ENCODE measurements at regions not wholly inside any gene's neighbourhood (a gene's known extent, or its start where the extent isn't known, plus 50 kb on each side); places are given as distances from the start of the nearest gene placed in this dataset.
"Not testable (repeated sequence)": the region's sequence is repeated elsewhere in the genome, so short reads cannot be mapped to it uniquely, and the experiment has no call there.

DNA sequence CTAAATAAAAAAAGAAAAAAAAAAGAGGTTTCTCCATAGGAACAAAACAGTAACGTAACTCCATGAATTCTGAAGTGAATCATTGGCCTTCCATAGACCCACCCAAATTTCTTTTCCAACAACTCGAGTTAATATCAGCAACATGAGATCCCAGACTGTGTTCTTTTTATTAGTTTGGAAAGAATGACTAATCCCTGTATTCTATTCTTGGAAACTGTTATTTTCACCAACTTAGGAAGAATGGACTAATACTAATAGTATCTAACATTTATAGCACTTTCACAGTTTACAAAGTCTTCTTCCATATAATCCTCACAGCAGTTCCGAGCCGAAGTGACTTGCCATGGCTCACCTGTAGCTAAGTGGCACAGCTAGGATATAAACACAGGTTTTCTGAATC is 72.7 kb upstream of the SLC4A7 start:
- DNase-seq (ENCODE audit: low read depth) = peak; percentile 92

GRCh38 chr3:27554706-27555105 is 70.5 kb upstream of the SLC4A7 start:
- peak; percentile 77 for DNase-seq (ENCODE audit: low read depth)

- DNase-seq (ENCODE audit: low read depth) = peak; percentile 65
Observed at GRCh38 chr3:27553886-27554540, 69.8 kb upstream of the SLC4A7 start.

GRCh38 chr3:27552708-27553107 is 68.5 kb upstream of the SLC4A7 start:
- DNase-seq (ENCODE audit: low read depth) = peak; percentile 97

DNA sequence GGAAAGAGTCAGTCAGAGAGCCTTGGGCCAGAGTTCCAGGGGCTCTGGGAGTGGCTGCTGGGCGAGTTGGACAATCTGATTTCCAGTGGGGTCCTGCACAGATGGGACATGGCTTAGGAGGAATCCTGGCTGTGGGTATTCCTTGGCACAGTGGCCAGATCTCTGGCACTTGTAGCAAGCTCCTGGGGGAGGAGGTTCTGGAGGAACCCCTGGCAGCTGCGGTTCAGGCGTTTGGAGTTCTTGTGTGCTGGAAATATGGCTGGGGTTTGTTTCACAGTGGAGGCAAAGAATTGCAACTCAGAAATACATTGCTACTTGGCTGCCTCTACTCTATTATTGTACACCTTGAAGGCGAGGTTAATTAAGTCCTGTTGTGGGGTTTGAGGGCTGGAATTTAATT is 67.2 kb upstream of the SLC4A7 start:
- not testable (repeated sequence) for DNase-seq (ENCODE audit: low read depth)

DNA sequence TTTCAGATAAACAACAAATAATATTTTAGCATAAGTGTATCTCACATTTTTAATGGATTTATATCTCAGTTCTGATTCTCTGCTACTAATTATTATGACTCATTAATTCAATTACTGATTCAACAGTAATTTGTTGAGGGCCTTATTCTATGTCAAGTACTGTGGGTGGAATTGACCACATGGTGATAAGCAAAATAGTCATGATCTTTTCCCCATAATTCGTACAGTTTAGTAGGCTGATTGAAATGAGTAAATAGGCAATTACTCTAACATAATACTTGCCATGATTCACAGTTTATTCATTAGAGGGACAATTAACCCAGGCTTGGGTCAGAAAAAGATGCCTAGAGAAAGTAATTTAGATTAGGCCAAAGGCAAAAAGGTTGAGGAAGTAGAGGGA is 60.9 kb upstream of the SLC4A7 start:
- DNase-seq (ENCODE audit: low read depth) = peak; percentile 28

GRCh38 chr3:27544372-27544865 is 60.2 kb upstream of the SLC4A7 start:
- DNase-seq (ENCODE audit: low read depth) = peak; percentile 87

DNA sequence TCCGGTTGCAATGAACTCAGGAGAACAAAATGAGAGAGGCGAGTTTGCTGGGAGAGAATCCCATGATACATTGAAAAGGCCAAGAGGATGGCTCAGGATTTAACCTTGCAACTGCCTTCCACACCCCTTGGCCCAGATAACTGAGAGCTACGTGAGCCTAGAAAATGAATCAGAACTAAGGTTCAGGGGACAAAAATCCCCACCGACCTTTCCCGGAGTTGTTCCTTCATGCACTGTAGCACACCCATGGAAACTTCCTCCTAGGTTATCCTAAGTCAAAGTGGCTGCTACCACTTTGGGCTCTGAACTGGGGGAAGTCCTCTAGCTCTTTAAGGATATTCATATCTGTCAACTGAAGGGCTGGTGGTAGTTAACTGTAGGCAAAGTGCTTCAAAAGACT is 58.3 kb upstream of the SLC4A7 start:
- DNase-seq (ENCODE audit: low read depth) = peak; percentile 15

DNA sequence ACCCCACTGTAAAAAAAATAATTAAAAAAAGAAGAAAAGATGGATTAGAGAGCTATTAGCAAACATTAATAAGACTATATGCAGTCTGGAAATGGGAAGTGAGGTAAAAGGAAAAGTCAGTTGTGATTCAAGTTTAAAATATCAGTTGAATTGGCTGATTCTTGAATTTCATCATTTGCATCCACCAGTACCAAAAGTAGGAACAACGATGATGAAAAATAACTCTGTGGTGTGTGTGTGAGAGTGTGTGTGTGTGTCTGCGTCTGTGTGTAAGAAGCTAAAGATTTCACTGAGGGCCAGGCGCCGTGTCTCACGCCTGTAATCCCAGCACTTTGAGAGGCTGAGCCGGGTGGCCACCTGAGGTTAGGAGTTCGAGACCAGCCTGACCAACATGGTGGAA is 56.0 kb upstream of the SLC4A7 start:
- DNase-seq (ENCODE audit: low read depth) = no peak

GRCh38 chr3:27536491-27536890 is 52.3 kb upstream of the SLC4A7 start:
- no peak for DNase-seq (ENCODE audit: low read depth)

GRCh38 chr3:27535809-27536392 is 51.7 kb upstream of the SLC4A7 start:
- peak; percentile 79 for DNase-seq (ENCODE audit: low read depth)

DNA sequence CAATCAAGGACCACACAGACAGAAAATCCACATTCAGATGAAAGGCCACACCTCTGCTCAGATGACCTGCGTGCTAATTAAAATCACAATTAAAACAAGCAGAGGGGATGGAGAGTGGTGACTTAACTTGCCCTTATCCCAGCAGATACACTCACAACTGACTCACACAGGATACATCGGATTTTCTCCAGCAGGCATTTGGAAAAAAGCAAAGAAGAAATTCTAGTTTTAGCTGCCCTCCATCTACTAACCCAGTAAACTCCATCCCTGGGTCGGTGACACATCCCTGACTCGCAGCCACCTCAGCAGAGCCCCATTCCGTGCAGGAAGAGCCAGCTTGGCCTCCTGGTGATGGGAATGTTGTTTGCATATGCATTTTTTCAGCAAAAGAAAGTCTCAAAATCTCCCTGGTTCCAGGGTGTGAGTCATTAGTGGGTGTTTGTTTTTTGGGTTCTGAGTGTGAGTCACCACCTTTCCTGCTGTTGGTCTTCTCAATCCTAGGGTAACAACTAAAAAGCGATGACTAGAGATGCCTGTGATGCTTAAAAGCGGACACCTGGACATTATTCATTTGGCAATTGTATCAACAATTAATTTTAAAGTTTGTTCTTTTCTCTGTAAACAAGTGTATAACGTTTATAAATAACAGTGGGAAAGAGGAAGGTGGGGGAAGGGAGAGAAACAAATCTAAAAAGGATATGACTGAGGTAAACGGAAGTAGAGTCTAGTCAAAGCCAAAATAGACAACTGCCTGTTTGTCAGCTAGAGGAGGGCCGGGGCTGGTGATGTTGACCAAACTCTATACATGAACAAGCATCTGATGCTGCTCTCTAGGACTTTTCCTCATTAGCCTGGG is 49.8 kb upstream of the SLC4A7 start:
- peak; percentile 100 for DNase-seq (ENCODE audit: low read depth)

Data from EH (cell line).